Neural progenitor cell (in vitro differentiated cells): ENCODE measurements at regions not wholly inside any gene's neighbourhood (a gene's known extent, or its start where the extent isn't known, plus 50 kb on each side); places are given as distances from the start of the nearest gene placed in this dataset.

ENCODE experiments used
- CTCF ChIP-seq: fragments of 200-600 bp; sonication (generic); IDR thresholded peaks from 2 replicates; pipeline ENCODE4 v1.5.1; 2017; ENCODE audit warnings: antibody characterized with exemption, mild to moderate bottlenecking
- EZH2 ChIP-seq: fragments of 200-600 bp; sonication (generic); IDR thresholded peaks from 2 replicates; pipeline ENCODE4 v1.6.1; 2017; ENCODE audit warnings: antibody characterized with exemption, mild to moderate bottlenecking, moderate library complexity
- EZH2phosphoT487 ChIP-seq: fragments of 200-600 bp; sonication (generic); IDR thresholded peaks from 2 replicates; pipeline ENCODE4 v1.6.1; 2017; ENCODE audit warnings: antibody characterized with exemption

GRCh38 chr6:92433911-92434310 is 985.4 kb downstream of the EPHA7 start:
- TF ChIP-seq CTCF (no peak), EZH2 (no peak), EZH2phosphoT487 (no peak)
